Common myeloid progenitor, CD34-positive (primary cell): ENCODE measurements at regions not wholly inside any gene's neighbourhood (a gene's known extent, or its start where the extent isn't known, plus 50 kb on each side); places are given as distances from the start of the nearest gene placed in this dataset.
"Not testable (repeated sequence)": the region's sequence is repeated elsewhere in the genome, so short reads cannot be mapped to it uniquely, and the experiment has no call there.

ENCODE experiments used
- CTCF ChIA-PET: fragments of 350-600 bp; sonication (Branson Sonifier 250); formaldehyde crosslinking; loops from one replicate; lab custom pipeline; 2021; ENCODE audit warnings: antibody characterized with exemption; lab: Charles Lee
- POLR2A ChIA-PET: fragments of 350-600 bp; sonication (Branson Sonifier 250); formaldehyde crosslinking; loops from one replicate; lab custom pipeline; 2021; ENCODE audit warnings: antibody characterized with exemption; lab: Charles Lee
- DNase-seq, 3 donors: peaks; one replicate each; pipeline versions ENCODE4 v3.0.0 to v3.0.0-alpha.2; 2013
- H3K27ac ChIP-seq, 2 experiments: 1 replicate in 1 of 2; 2 replicates in 1 of 2; pipeline ENCODE4 v1.7.0; 2013; ENCODE audit warnings: inconsistent platforms in 2 of 2, low read length in 2 of 2, mild to moderate bottlenecking in 2 of 2, low read depth in 1 of 2, moderate library complexity in 1 of 2; ENCODE audit not compliant: severe bottlenecking in 2 of 2, insufficient read depth in 1 of 2, poor library complexity in 1 of 2
- H3K27me3 ChIP-seq, 5 experiments: replicated peaks in 2 of 5; 1 replicate in 3 of 5; 2 replicates in 2 of 5; pipeline versions ENCODE4 v1.6.1 to v1.7.0; 2013; ENCODE audit warnings: low read length in 4 of 5, mild to moderate bottlenecking in 2 of 5, moderate library complexity in 2 of 5, inconsistent platforms in 1 of 5; ENCODE audit not compliant: insufficient read depth in 5 of 5, control insufficient read depth in 4 of 5
- H3K36me3 ChIP-seq, 4 experiments: 1 replicate in 2 of 4; 2 replicates in 2 of 4; pipeline versions ENCODE4 v1.6.1 to v1.7.0; 2013; ENCODE audit warnings: low read length in 3 of 4, control low read depth in 1 of 4, mild to moderate bottlenecking in 1 of 4; ENCODE audit not compliant: control insufficient read depth in 4 of 4, insufficient read depth in 4 of 4
- H3K4me1 ChIP-seq, 4 experiments: 1 replicate in 3 of 4; 2 replicates in 1 of 4; pipeline versions ENCODE4 v1.6.1 to v1.7.1; 2013; ENCODE audit warnings: low read length in 3 of 4, mild to moderate bottlenecking in 3 of 4, control low read depth in 1 of 4, inconsistent platforms in 1 of 4, moderate library complexity in 1 of 4; ENCODE audit not compliant: control insufficient read depth in 4 of 4, insufficient read depth in 4 of 4; ENCODE audit errors: control extremely low read depth in 1 of 4
- H3K4me3 ChIP-seq, 7 experiments: 1 replicate in 4 of 7; 2 replicates in 3 of 7; pipeline versions ENCODE4 v1.5.1 to v1.7.0; 2013; ENCODE audit warnings: mild to moderate bottlenecking in 7 of 7, low read length in 6 of 7, moderate library complexity in 6 of 7, inconsistent platforms in 2 of 7, low read depth in 2 of 7, control low read depth in 1 of 7; ENCODE audit not compliant: insufficient read depth in 4 of 7, control insufficient read depth in 1 of 7; ENCODE audit errors: extremely low read depth in 1 of 7
- H3K9me3 ChIP-seq, 5 experiments: 1 replicate in 4 of 5; 2 replicates in 1 of 5; pipeline versions ENCODE4 v1.6.1 to v1.7.1; 2013; ENCODE audit warnings: low read length in 4 of 5, mild to moderate bottlenecking in 2 of 5, inconsistent platforms in 1 of 5, low read depth in 1 of 5, moderate library complexity in 1 of 5; ENCODE audit not compliant: control insufficient read depth in 4 of 5, insufficient read depth in 2 of 5; ENCODE audit errors: control extremely low read depth in 1 of 5
- WGBS: methylation state at CpG from one replicate; pipeline ENCODE4 v1.1.5; 2013; ENCODE audit not compliant: insufficient coverage; 5-methylcytosine and 5-hydroxymethylcytosine counted together

GRCh38 chr16:70060521-70061027 lies 53.6 kb upstream of the PDPR start:
- H3K9me3 ChIP-seq, CTCF ChIA-PET: not testable (repeated sequence)
- 98% methylated on average over 6 of the region's 8 CpGs for WGBS

GRCh38 chr16:70061671-70062218 lies 52.4 kb upstream of the PDPR start:
- DNase-seq, POLR2A ChIA-PET, CTCF ChIA-PET: not testable (repeated sequence)

More at GRCh38 chr16:70060521-70061027, 53.6 kb upstream of the PDPR start:
- H3K27ac ChIP-seq, H3K4me1 ChIP-seq, DNase-seq, H3K36me3 ChIP-seq, POLR2A ChIA-PET, H3K27me3 ChIP-seq, H3K4me3 ChIP-seq: not testable (repeated sequence)

GRCh38 chr16:70062947-70063346 lies 51.2 kb upstream of the PDPR start:
- DNase-seq, CTCF ChIA-PET, POLR2A ChIA-PET, H3K4me1 ChIP-seq, H3K36me3 ChIP-seq, H3K27ac ChIP-seq, H3K9me3 ChIP-seq, H3K4me3 ChIP-seq, H3K27me3 ChIP-seq: not testable (repeated sequence)
- whole genome bisulfite sequencing: no CpG with 5 or more reads among the region's 3 CpGs

More at GRCh38 chr16:70061671-70062218, 52.4 kb upstream of the PDPR start:
- H3K27me3 ChIP-seq, H3K36me3 ChIP-seq, H3K4me1 ChIP-seq, H3K4me3 ChIP-seq, H3K9me3 ChIP-seq, H3K27ac ChIP-seq: not testable (repeated sequence)
- 100% methylated on average over 3 of the region's 7 CpGs for WGBS
